Fibroblast of villous mesenchyme (primary cell): ENCODE measurements at regions not wholly inside any gene's neighbourhood (a gene's known extent, or its start where the extent isn't known, plus 50 kb on each side); places are given as distances from the start of the nearest gene placed in this dataset.

Experiments
- DNase-seq: peaks from one replicate; pipeline ENCODE4 v3.0.0-alpha.2; 2010; ENCODE audit warnings: low read depth
- H3K4me3 ChIP-seq: 2 replicates; pipeline ENCODE4 v1.5.1; 2011; ENCODE audit warnings: low read depth, mild to moderate bottlenecking, low read length
- TF ChIP-seq, protein P1 (sequence below): IDR thresholded peaks from 2 replicates; pipeline ENCODE4 v1.5.1; 2012; ENCODE audit warnings: low read depth, mild to moderate bottlenecking, low read length; ENCODE audit not compliant: insufficient read depth

DNA sequence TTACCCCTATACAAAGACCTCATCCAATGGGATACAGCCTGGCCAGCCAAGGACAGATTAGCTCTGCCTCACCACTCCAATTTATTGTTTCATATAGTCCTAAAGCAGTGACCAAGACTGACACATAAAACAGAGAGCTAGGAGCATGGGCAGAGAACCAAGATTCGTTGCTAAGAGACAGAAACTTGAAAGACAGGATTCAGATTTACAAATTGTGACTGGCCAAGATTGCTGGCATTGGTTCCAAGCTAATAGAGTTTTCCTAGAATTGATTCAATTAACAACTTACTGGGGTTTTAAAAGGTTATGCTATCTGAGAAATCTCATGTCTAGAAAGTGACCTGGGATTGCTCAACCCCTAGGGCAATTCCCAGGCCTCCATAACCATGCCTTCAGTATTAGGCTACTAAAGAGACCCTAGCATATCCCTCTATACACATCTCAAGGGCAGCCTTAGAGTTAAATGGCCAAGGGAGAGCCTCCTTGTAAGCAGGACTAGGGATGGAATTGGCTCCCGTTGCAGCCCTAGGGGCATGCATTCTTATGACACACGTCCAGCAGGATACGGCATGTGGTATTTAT, 75.6 kb downstream of the ICOS start:
- no peak for DNase-seq
- no peak overlapping the region for H3K4me3 ChIP-seq
- TF ChIP-seq, protein P1, sequence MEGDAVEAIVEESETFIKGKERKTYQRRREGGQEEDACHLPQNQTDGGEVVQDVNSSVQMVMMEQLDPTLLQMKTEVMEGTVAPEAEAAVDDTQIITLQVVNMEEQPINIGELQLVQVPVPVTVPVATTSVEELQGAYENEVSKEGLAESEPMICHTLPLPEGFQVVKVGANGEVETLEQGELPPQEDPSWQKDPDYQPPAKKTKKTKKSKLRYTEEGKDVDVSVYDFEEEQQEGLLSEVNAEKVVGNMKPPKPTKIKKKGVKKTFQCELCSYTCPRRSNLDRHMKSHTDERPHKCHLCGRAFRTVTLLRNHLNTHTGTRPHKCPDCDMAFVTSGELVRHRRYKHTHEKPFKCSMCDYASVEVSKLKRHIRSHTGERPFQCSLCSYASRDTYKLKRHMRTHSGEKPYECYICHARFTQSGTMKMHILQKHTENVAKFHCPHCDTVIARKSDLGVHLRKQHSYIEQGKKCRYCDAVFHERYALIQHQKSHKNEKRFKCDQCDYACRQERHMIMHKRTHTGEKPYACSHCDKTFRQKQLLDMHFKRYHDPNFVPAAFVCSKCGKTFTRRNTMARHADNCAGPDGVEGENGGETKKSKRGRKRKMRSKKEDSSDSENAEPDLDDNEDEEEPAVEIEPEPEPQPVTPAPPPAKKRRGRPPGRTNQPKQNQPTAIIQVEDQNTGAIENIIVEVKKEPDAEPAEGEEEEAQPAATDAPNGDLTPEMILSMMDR = no peak

DNA sequence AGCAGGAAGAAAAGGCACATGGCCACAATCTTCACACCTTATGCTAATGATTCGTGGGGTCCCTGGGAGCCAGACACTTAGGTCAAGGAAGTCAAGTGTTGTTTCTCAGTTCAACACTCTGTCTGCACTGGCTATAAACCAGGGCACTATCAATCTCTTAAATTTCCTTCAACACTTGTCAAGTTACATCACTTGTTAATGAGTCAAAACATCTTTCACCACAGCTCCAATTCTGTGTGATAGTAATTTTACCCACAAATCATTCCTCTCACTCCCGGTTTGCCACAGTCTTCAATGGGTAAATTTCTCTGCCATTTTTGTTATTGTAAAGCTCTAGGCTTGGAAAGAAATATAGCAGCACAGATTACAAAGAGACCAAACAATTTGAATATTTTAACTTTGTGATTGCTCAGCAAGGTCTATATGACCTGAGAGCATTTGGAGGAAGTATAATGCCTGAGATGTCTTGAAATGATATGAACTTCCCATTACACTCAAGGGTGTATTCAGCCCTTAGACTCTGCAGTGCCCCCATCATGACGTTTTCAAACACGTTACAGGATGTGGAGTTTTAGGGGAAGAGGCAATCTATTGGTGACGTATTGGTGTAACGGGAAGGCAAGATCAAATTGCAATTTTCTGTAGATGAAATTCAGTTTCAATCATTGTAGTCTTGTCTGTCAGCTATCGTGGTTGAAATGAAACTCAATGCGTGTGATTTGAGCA, 78.7 kb downstream of the ICOS start:
- DNase-seq = no peak
- TF ChIP-seq, protein P1 = no peak
- no peak overlapping the region for H3K4me3 ChIP-seq

DNA sequence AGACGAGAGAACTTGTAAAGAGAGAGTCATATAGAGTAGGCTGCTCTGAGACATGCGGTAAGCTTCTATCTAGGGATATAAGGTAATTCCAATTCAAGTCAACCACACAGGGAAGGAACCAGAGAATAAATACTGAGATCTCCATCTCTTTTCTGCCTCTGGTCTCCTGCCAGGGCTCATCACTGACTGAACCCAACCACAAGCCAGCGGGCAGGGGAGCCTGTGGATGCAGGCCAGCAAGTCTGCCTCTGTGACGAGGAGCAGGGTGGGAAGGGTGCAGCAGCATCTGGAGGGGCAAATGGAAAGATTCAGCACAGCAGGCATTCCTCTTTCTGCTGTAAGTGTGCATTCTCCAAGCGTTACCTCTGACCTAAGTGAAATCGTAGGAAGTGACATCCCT, 82.2 kb downstream of the ICOS start:
- H3K4me3 ChIP-seq = no peak overlapping the region
- TF ChIP-seq, protein P1 = no peak
- no peak for DNase-seq

DNA sequence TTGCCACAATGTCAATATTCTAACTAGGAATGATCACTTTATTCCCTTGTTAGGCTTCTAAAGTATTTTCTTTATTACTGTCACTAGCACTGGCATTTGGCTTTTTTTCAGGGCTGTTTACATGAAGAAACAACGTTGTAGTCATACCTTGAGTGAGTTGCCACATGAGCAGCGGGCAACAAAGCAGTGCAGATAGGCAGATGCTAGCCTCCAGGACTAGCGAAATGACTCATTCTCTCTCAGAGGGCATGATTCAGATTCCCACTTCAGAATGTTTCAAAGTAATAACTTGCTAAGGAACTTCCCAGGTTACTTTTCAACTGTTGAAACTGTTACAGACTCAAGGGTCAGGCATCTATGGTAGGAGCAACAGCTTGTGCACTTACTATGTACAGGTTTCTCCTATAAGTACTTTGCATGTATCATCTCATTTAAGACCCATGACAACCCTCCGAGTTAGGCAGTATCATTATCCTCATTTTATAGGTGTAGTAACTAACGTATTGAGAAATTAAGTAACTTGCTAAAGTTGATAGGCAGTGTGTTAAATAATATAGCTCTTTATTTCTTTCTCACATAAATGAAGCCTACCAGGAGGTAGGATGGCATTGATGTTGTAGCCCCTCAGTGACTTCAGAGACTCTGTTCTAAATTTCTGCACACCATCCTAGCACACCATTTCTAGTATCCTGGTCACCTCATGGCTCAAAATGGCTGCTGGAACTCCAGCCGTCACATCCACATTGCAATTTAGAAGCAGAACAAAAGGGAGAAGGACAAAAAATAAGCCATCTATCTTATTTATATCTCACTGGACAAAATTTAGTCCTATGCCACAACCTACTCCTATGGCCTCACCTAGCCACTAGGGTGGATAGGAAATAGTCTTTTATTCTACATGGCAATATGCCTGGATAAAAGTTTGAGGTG, 83.3 kb downstream of the ICOS start:
- no peak for DNase-seq

DNA sequence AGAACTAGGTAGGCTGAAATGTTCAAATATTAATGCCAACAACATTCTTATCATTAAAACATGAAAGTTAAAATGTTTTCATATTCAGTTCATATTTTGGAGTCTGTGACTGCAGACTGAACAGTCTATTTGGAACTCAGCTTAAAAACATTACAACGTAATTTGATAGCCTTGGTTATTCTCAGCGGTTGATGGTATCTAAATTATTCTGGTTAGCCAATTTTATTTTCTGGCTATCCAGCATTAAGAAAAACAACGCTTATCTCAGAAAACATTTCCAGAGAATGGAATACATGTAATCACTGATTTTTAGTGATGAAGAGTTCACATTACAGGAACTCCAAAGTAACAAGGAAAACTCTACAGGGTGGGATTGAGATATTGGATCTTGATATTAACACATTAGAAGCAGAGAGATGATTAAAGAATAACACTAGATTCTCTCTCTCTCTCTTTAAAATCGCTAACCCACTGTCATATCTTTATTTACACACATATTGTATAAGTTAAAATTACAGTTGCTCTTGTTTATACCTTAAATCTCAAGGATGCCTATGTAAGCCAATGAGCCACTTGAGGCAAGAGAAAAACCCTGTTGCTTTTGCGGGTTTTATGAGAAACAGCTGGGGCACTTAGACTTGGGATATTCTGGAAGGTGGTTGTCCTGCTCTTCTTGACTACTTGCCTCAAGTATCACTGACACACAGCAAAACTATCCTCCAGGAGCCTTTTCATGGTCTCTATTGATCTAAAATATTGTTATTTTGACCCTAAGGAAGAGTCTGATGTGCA, 84.9 kb downstream of the ICOS start:
- TF ChIP-seq, protein P1 = no peak
- DNase-seq = no peak
- no peak overlapping the region for H3K4me3 ChIP-seq

More for the DNA sequence above, 83.3 kb downstream of the ICOS start:
- no peak overlapping the region for H3K4me3 ChIP-seq
- TF ChIP-seq, protein P1 = no peak

DNA sequence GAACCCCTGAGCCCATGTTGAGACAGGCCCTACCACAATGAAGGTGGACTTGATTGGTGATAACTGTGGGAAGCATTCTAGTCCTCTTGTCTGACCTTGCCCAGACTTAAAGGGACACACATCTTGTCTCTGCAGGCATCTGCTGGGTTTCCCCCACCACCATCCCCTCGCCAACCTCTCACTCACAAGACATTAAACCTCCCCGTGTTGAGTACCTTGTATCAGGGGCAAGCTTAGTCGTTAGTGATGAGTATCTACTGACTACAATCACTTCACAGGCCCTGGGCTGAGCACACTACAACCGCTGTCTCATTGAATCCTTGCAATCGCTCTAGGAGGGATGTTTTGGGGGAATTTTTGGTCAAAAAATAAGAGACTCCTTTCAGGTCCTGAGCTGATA, 86.0 kb downstream of the ICOS start:
- no peak for DNase-seq
- no peak overlapping the region for H3K4me3 ChIP-seq
- TF ChIP-seq, protein P1 = no peak
